HEK293 (cell line): ENCODE measurements at regions not wholly inside any gene's neighbourhood (a gene's known extent, or its start where the extent isn't known, plus 50 kb on each side); places are given as distances from the start of the nearest gene placed in this dataset.
A peak's percentile ranks its signal among the peaks of the same experiment; 100 is the strongest.

Experiments used
- CTCF ChIA-PET: fragments of 350-600 bp; formaldehyde crosslinking; extraction: SDS; loops from one replicate; lab custom pipeline; 2021; ENCODE audit warnings: antibody characterized with exemption; lab: Yijun Ruan, JAX
- POLR2A ChIA-PET: fragments of 300-600 bp; formaldehyde crosslinking; extraction: SDS; loops from one replicate; lab custom pipeline; 2020; ENCODE audit warnings: antibody characterized with exemption, inconsistent platforms; lab: Yijun Ruan, JAX
- H3K27ac ChIP-seq: fragments of 200-500 bp; sonication (Bioruptor generic); 2 replicates; pipeline ENCODE4 v1.5.1; 2014; ENCODE audit warnings: low read depth, low read length, control low read depth, inconsistent platforms; ENCODE audit errors: extremely low read depth
- H3K36me3 ChIP-seq, 2 experiments: fragments of 200-500 bp in 1 of 2; sonication (Bioruptor generic) in 1 of 2; 1 replicate in 1 of 2; 2 replicates in 1 of 2; pipeline ENCODE4 v1.5.1; 2014 to 2017; ENCODE audit warnings: inconsistent platforms in 2 of 2, low read length in 2 of 2; ENCODE audit not compliant: control insufficient read depth in 2 of 2, insufficient read depth in 1 of 2
- H3K4me1 ChIP-seq: fragments of 200-500 bp; sonication (Bioruptor generic); 2 replicates; pipeline ENCODE4 v1.5.1; 2014; ENCODE audit warnings: mild to moderate bottlenecking, low read length, inconsistent platforms; ENCODE audit not compliant: control insufficient read depth, insufficient read depth
- H3K4me3 ChIP-seq: 2 replicates; pipeline ENCODE4 v1.5.1; 2011; ENCODE audit warnings: low read depth, mild to moderate bottlenecking, control low read depth, low read length, moderate library complexity
- H3K9me3 ChIP-seq: fragments of 200-500 bp; sonication (Bioruptor generic); 2 replicates; pipeline ENCODE4 v1.5.1; 2014; ENCODE audit warnings: low read depth, low read length, inconsistent platforms; ENCODE audit not compliant: control insufficient read depth, insufficient read depth
- KLF10 ChIP-seq: fragments of 450-650 bp; IDR thresholded peaks from 2 replicates; pipeline ENCODE4 v1.5.1; 2018; ENCODE audit warnings: missing biosample characterization, mild to moderate bottlenecking, missing genetic modification characterization
- KLF8 ChIP-seq: fragments of 450-650 bp; formaldehyde crosslinking; IDR thresholded peaks from 2 replicates; pipeline ENCODE4 v1.5.1; 2016; ENCODE audit warnings: missing biosample characterization, missing genetic modification characterization
- OVOL3 ChIP-seq: fragments of 450-650 bp; formaldehyde crosslinking; IDR thresholded peaks from 2 replicates; pipeline ENCODE4 v1.5.1; 2016; ENCODE audit warnings: missing biosample characterization, missing genetic modification characterization
- PRDM4 ChIP-seq: fragments of 450-650 bp; formaldehyde crosslinking; IDR thresholded peaks from 2 replicates; pipeline ENCODE4 v1.5.1; 2017; ENCODE audit warnings: missing biosample characterization, missing genetic modification characterization
- SALL2 ChIP-seq: fragments of 450-650 bp; formaldehyde crosslinking; IDR thresholded peaks from 2 replicates; pipeline ENCODE4 v1.5.0; 2017; ENCODE audit warnings: missing biosample characterization, mild to moderate bottlenecking, missing genetic modification characterization, borderline replicate concordance
- SCRT1 ChIP-seq: fragments of 450-650 bp; formaldehyde crosslinking; IDR thresholded peaks from 2 replicates; pipeline ENCODE4 v1.5.1; 2016; ENCODE audit warnings: missing biosample characterization, missing genetic modification characterization, borderline replicate concordance
- SP7 ChIP-seq: fragments of 450-650 bp; formaldehyde crosslinking; IDR thresholded peaks from 2 replicates; pipeline ENCODE4 v1.5.1; 2016; ENCODE audit warnings: missing biosample characterization, missing genetic modification characterization
- TRIM28 ChIP-seq: IDR thresholded peaks from 2 replicates; pipeline ENCODE4 v1.6.1; 2011; ENCODE audit warnings: low read length, control low read depth, borderline replicate concordance
- ZBTB44 ChIP-seq: fragments of 450-650 bp; IDR thresholded peaks from 2 replicates; pipeline ENCODE4 v1.5.1; 2018; ENCODE audit warnings: missing biosample characterization, mild to moderate bottlenecking, missing genetic modification characterization
- ZIC2 ChIP-seq: fragments of 450-650 bp; formaldehyde crosslinking; IDR thresholded peaks from 2 replicates; pipeline ENCODE4 v1.5.1; 2016; ENCODE audit warnings: missing biosample characterization, missing genetic modification characterization
- ZNF146 ChIP-seq: fragments of 450-650 bp; formaldehyde crosslinking; IDR thresholded peaks from 2 replicates; pipeline ENCODE4 v1.5.1; 2016; ENCODE audit warnings: missing biosample characterization, missing genetic modification characterization
- ZNF184 ChIP-seq: fragments of 450-650 bp; IDR thresholded peaks from 2 replicates; pipeline ENCODE4 v1.5.1; 2018; ENCODE audit warnings: missing biosample characterization, mild to moderate bottlenecking, missing genetic modification characterization
- ZNF280C ChIP-seq: fragments of 450-650 bp; formaldehyde crosslinking; IDR thresholded peaks from 2 replicates; pipeline ENCODE4 v1.5.1; 2016; ENCODE audit warnings: missing biosample characterization, missing genetic modification characterization
- ZNF311 ChIP-seq: fragments of 450-650 bp; formaldehyde crosslinking; IDR thresholded peaks from 2 replicates; pipeline ENCODE4 v1.5.1; 2017; ENCODE audit warnings: missing biosample characterization, missing genetic modification characterization, borderline replicate concordance
- ZNF350 ChIP-seq: fragments of 450-650 bp; formaldehyde crosslinking; IDR thresholded peaks from 2 replicates; pipeline ENCODE4 v1.5.0; 2017; ENCODE audit warnings: missing biosample characterization, mild to moderate bottlenecking, missing genetic modification characterization
- ZNF366 ChIP-seq: fragments of 450-650 bp; formaldehyde crosslinking; conservative IDR thresholded peaks from 2 replicates; pipeline ENCODE4 v1.5.1; 2016; ENCODE audit warnings: missing biosample characterization, missing genetic modification characterization
- ZNF37A ChIP-seq: fragments of 450-650 bp; IDR thresholded peaks from 2 replicates; pipeline ENCODE4 v1.5.1; 2018; ENCODE audit warnings: missing biosample characterization, missing genetic modification characterization
- ZNF391 ChIP-seq: fragments of 450-650 bp; formaldehyde crosslinking; IDR thresholded peaks from 2 replicates; pipeline ENCODE4 v1.5.1; 2016; ENCODE audit warnings: low read depth, missing biosample characterization, missing genetic modification characterization, borderline replicate concordance
- ZNF416 ChIP-seq: fragments of 450-650 bp; formaldehyde crosslinking; IDR thresholded peaks from 2 replicates; pipeline ENCODE4 v1.5.1; 2016; ENCODE audit warnings: missing biosample characterization, missing genetic modification characterization
- ZNF426 ChIP-seq: fragments of 450-650 bp; formaldehyde crosslinking; IDR thresholded peaks from 2 replicates; pipeline ENCODE4 v1.5.1; 2017; ENCODE audit warnings: missing biosample characterization, missing genetic modification characterization, mild to moderate bottlenecking, inconsistent platforms, moderate library complexity
- ZNF558 ChIP-seq: fragments of 450-650 bp; formaldehyde crosslinking; IDR thresholded peaks from 2 replicates; pipeline ENCODE4 v1.5.1; 2016; ENCODE audit warnings: missing biosample characterization, missing genetic modification characterization
- ZNF560 ChIP-seq: fragments of 450-650 bp; formaldehyde crosslinking; IDR thresholded peaks from 2 replicates; pipeline ENCODE4 v1.5.1; 2017; ENCODE audit warnings: missing biosample characterization, missing genetic modification characterization, borderline replicate concordance
- ZNF585B ChIP-seq: fragments of 450-650 bp; formaldehyde crosslinking; IDR thresholded peaks from 2 replicates; pipeline ENCODE4 v1.5.1; 2016; ENCODE audit warnings: missing biosample characterization, missing genetic modification characterization
- ZNF596 ChIP-seq: fragments of 450-650 bp; IDR thresholded peaks from 2 replicates; pipeline ENCODE4 v1.5.0; 2018; ENCODE audit warnings: missing biosample characterization, mild to moderate bottlenecking, missing genetic modification characterization, moderate library complexity
- ZNF704 ChIP-seq: fragments of 450-650 bp; formaldehyde crosslinking; IDR thresholded peaks from 2 replicates; pipeline ENCODE4 v1.5.1; 2016; ENCODE audit warnings: missing biosample characterization, missing genetic modification characterization
- ZNF707 ChIP-seq: fragments of 450-650 bp; formaldehyde crosslinking; IDR thresholded peaks from 2 replicates; pipeline ENCODE4 v1.5.1; 2016; ENCODE audit warnings: missing biosample characterization, missing genetic modification characterization
- ZNF747 ChIP-seq: fragments of 450-650 bp; formaldehyde crosslinking; IDR thresholded peaks from 2 replicates; pipeline ENCODE4 v1.5.1; 2016; ENCODE audit warnings: missing biosample characterization, missing genetic modification characterization
- ZNF785 ChIP-seq: fragments of 450-650 bp; formaldehyde crosslinking; IDR thresholded peaks from 2 replicates; pipeline ENCODE4 v1.5.1; 2016; ENCODE audit warnings: missing biosample characterization, missing genetic modification characterization
- ZSCAN4 ChIP-seq: fragments of 450-650 bp; formaldehyde crosslinking; IDR thresholded peaks from 2 replicates; pipeline ENCODE4 v1.5.1; 2017; ENCODE audit warnings: missing biosample characterization, missing genetic modification characterization

GRCh38 chr6:27684264-27685211 lies 211.6 kb upstream of the ZNF184 start:
- Histone ChIP-seq H3K27ac (no peak overlapping the region), H3K9me3 (no peaks in the 10 kb centered on the region), H3K36me3 (no peaks in the 10 kb centered on the region), H3K4me3 (no peak overlapping the region), H3K4me1 (no peaks in the 10 kb centered on the region)
- ChIA-PET POLR2A (interaction anchor here (0.5 to 0.9 kb wide), 2 partner anchors 12 to 39 kb away, joined by 5 read pairs; no protein-coding TSS in a partner anchor), CTCF (interaction anchor here (0.6 to 0.8 kb wide), 3 partner anchors 14 to 497 kb away, joined by 3 to 4 read pairs (median 3); no protein-coding TSS in a partner anchor)
- no peak for TF ChIP-seq ZNF311
- TF ChIP-seq ZNF280C, result no peak
- TF ChIP-seq ZSCAN4 (tag by site-specific recombination), result 0 out of 2 replicates have a peak, but pooled peaks have one; percentile 8
- TF ChIP-seq SALL2 (tag by site-specific recombination), result 0 out of 2 replicates have a peak, but pooled peaks have one; percentile 51
- TF ChIP-seq ZNF391 (tag by site-specific recombination), result peak; percentile 64; the same call in 1 of the 2 replicates
- no peak for TF ChIP-seq ZNF350
- TF ChIP-seq ZNF558 (tag by site-specific recombination), result peak; percentile 76; the same call in 1 of the 2 replicates
- TF ChIP-seq ZNF37A, result no peak
- peak; percentile 7; the same call in 1 of the 2 replicates for TF ChIP-seq SCRT1 (tag by site-specific recombination)
- TF ChIP-seq ZNF785 (tag by site-specific recombination), result no peak
- TF ChIP-seq ZNF366, result peak; percentile 96
- TF ChIP-seq ZNF596 (tag by site-specific recombination), result no peak; the same call in 1 of the 2 replicates
- TF ChIP-seq ZNF707, result no peak
- peak; percentile 34; the same call in 1 of the 2 replicates for TF ChIP-seq ZNF585B
- TF ChIP-seq SP7 (tag by site-specific recombination), result peak; percentile 80
- peak; percentile 85 for TF ChIP-seq ZBTB44 (tag by site-specific recombination)
- no peak for TF ChIP-seq ZNF560 (tag by site-specific recombination)
- peak; percentile 92 for TF ChIP-seq ZNF184 (tag by site-specific recombination)
- TF ChIP-seq ZNF416 (tag by site-specific recombination), result no peak
- TF ChIP-seq OVOL3 (tag by site-specific recombination), result no peak
- peak; percentile 92; the same call in 1 of the 2 replicates for TF ChIP-seq TRIM28
- peak; percentile 67 for TF ChIP-seq KLF10 (tag by site-specific recombination)
- no peak for TF ChIP-seq ZNF704 (tag by site-specific recombination)
- TF ChIP-seq ZIC2 (tag by site-specific recombination), result no peak
- TF ChIP-seq ZNF747 (tag by site-specific recombination), result no peak
- TF ChIP-seq KLF8, result peak; percentile 69
- TF ChIP-seq PRDM4, result no peak
- no peak for TF ChIP-seq ZNF146 (tag by site-specific recombination)
- TF ChIP-seq ZNF426 (tag by site-specific recombination), result no peak
